GM12892 (cell line): ENCODE measurements at regions not wholly inside any gene's neighbourhood (a gene's known extent, or its start where the extent isn't known, plus 50 kb on each side); places are given as distances from the start of the nearest gene placed in this dataset.

ENCODE experiments used
- POLR2A ChIP-seq: IDR thresholded peaks from 2 replicates; pipeline ENCODE4 v1.6.1; 2011; ENCODE audit warnings: low read depth, low read length, control low read depth
- TAF1 ChIP-seq: IDR thresholded peaks from 2 replicates; pipeline ENCODE4 v1.6.1; 2011; ENCODE audit warnings: low read depth, mild to moderate bottlenecking, control low read depth, low read length, borderline replicate concordance

GRCh38 chr14:87745507-87746118 is 247.4 kb downstream of the GALC start:
- TF ChIP-seq POLR2A (no peak), TAF1 (no peak)
